ENCODE measurements at regions not wholly inside any gene's neighbourhood (a gene's known extent, or its start where the extent isn't known, plus 50 kb on each side); places are given as distances from the start of the nearest gene placed in this dataset.

- TF ChIP-seq CTCF (IDR thresholded peaks at IDR 0.05; ENCODE audit: borderline replicate concordance, extremely low read depth, insufficient read depth), result no peak
- Histone ChIP-seq H3K27ac (ENCODE audit: low read depth in 2 of 2, low read length in 2 of 2) (no peak overlapping the region), H3K9ac (ENCODE audit: low read length in 3 of 3) (no peak overlapping the region), H3K27me3 (ENCODE audit: control insufficient read depth, insufficient read depth, low read length) (no peaks in the 10 kb centered on the region), H3K4me1 (ENCODE audit: control insufficient read depth in 2 of 3, insufficient read depth in 2 of 3, low read depth in 1 of 3, low read length in 3 of 3) (no peaks in the 10 kb centered on the region), H3K4me3 (ENCODE audit: low read length in 3 of 3) (no peak overlapping the region), H3K9me3 (ENCODE audit: control insufficient read depth in 2 of 3, insufficient read depth in 1 of 3, low read length in 3 of 3) (no peaks in the 10 kb centered on the region), H3K36me3 (ENCODE audit: control insufficient read depth in 2 of 3, insufficient read depth in 3 of 3, low read length in 3 of 3) (no peaks in the 10 kb centered on the region)
- intact Hi-C loops (cut with DNase I), result no loop called here
- no peak for DNase-seq
- no peak for FAIRE-seq
Observed at GRCh38 chr5:4945296-4945695, 194.8 kb upstream of the ADAMTS16 start.

GRCh38 chr5:4947106-4947505, 193.0 kb upstream of the ADAMTS16 start:
- no peak overlapping the region for H3K4me3 ChIP-seq (ENCODE audit: low read length in 3 of 3)
- H3K9ac ChIP-seq (ENCODE audit: low read length in 3 of 3), result no peak overlapping the region
- no peaks in the 10 kb centered on the region for H3K27me3 ChIP-seq (ENCODE audit: control insufficient read depth, insufficient read depth, low read length)
- intact Hi-C loops (cut with DNase I), result no loop called here
- no peaks in the 10 kb centered on the region for H3K36me3 ChIP-seq (ENCODE audit: control insufficient read depth in 2 of 3, insufficient read depth in 3 of 3, low read length in 3 of 3)
- DNase-seq (no peak), FAIRE-seq (no peak)
- TF ChIP-seq CTCF (IDR thresholded peaks at IDR 0.05; ENCODE audit: borderline replicate concordance, extremely low read depth, insufficient read depth), result no peak
- no peaks in the 10 kb centered on the region for H3K9me3 ChIP-seq (ENCODE audit: control insufficient read depth in 2 of 3, insufficient read depth in 1 of 3, low read length in 3 of 3)
- no peaks in the 10 kb centered on the region for H3K4me1 ChIP-seq (ENCODE audit: control insufficient read depth in 2 of 3, insufficient read depth in 2 of 3, low read depth in 1 of 3, low read length in 3 of 3)
- no peak overlapping the region for H3K27ac ChIP-seq (ENCODE audit: low read depth in 2 of 2, low read length in 2 of 2)

- no peak overlapping the region for H3K9ac ChIP-seq (ENCODE audit: low read length in 3 of 3)
- FAIRE-seq (no peak), DNase-seq (no peak)
- no peaks in the 10 kb centered on the region for H3K36me3 ChIP-seq (ENCODE audit: control insufficient read depth in 2 of 3, insufficient read depth in 3 of 3, low read length in 3 of 3)
- H3K27ac ChIP-seq (ENCODE audit: low read depth in 2 of 2, low read length in 2 of 2), result no peak overlapping the region
- no peak overlapping the region for H3K4me3 ChIP-seq (ENCODE audit: low read length in 3 of 3)
- intact Hi-C loops (cut with DNase I), result no loop called here
- no peak for TF ChIP-seq CTCF (IDR thresholded peaks at IDR 0.05; ENCODE audit: borderline replicate concordance, extremely low read depth, insufficient read depth)
- H3K27me3 ChIP-seq (ENCODE audit: control insufficient read depth, insufficient read depth, low read length), result no peaks in the 10 kb centered on the region
- H3K9me3 ChIP-seq (ENCODE audit: control insufficient read depth in 2 of 3, insufficient read depth in 1 of 3, low read length in 3 of 3), result no peaks in the 10 kb centered on the region
- H3K4me1 ChIP-seq (ENCODE audit: control insufficient read depth in 2 of 3, insufficient read depth in 2 of 3, low read depth in 1 of 3, low read length in 3 of 3), result no peaks in the 10 kb centered on the region
Observed at GRCh38 chr5:4947893-4948536, 192.1 kb upstream of the ADAMTS16 start.

GRCh38 chr5:4949108-4949507, 191.0 kb upstream of the ADAMTS16 start:
- Histone ChIP-seq H3K36me3 (ENCODE audit: control insufficient read depth in 2 of 3, insufficient read depth in 3 of 3, low read length in 3 of 3) (no peaks in the 10 kb centered on the region), H3K27ac (ENCODE audit: low read depth in 2 of 2, low read length in 2 of 2) (no peak overlapping the region), H3K4me1 (ENCODE audit: control insufficient read depth in 2 of 3, insufficient read depth in 2 of 3, low read depth in 1 of 3, low read length in 3 of 3) (no peaks in the 10 kb centered on the region), H3K27me3 (ENCODE audit: control insufficient read depth, insufficient read depth, low read length) (no peaks in the 10 kb centered on the region), H3K9ac (ENCODE audit: low read length in 3 of 3) (no peak overlapping the region), H3K9me3 (ENCODE audit: control insufficient read depth in 2 of 3, insufficient read depth in 1 of 3, low read length in 3 of 3) (no peaks in the 10 kb centered on the region), H3K4me3 (ENCODE audit: low read length in 3 of 3) (no peak overlapping the region)
- intact Hi-C loops (cut with DNase I), result no loop called here
- no peak for DNase-seq
- no peak for FAIRE-seq
- TF ChIP-seq CTCF (IDR thresholded peaks at IDR 0.05; ENCODE audit: borderline replicate concordance, extremely low read depth, insufficient read depth), result no peak

Measured in kidney (tissue), 13 donors.